Natural killer cell (primary cell): ENCODE measurements at regions not wholly inside any gene's neighbourhood (a gene's known extent, or its start where the extent isn't known, plus 50 kb on each side); places are given as distances from the start of the nearest gene placed in this dataset.
"Not testable (repeated sequence)": the region's sequence is repeated elsewhere in the genome, so short reads cannot be mapped to it uniquely, and the experiment has no call there.

Source experiments
- ATAC-seq, 3 donors: fragments of 150-1000 bp in 2 of 3; fragments of 200-7000 bp in 1 of 3; cut with Tn5 transposase; 1 replicate in 1 of 3; 2 replicates in 2 of 3; pipeline ENCODE4 v1.10.0; 2021; ENCODE audit warnings: mild to moderate bottlenecking in 2 of 3, moderate library complexity in 2 of 3
- DNase-seq, 2 donors: peaks; one replicate each; pipeline versions ENCODE4 v3.0.0 to v3.0.0-alpha.2; 2013 to 2021; ENCODE audit warnings: mixed read lengths in 1 of 2
- H3K27ac ChIP-seq: one replicate; pipeline ENCODE4 v1.5.1; 2013; ENCODE audit warnings: mild to moderate bottlenecking, low read length
- H3K27me3 ChIP-seq: one replicate; pipeline ENCODE4 v1.6.1; 2013; ENCODE audit warnings: low read length; ENCODE audit not compliant: control insufficient read depth, insufficient read depth
- H3K36me3 ChIP-seq: one replicate; pipeline ENCODE4 v1.6.1; 2013; ENCODE audit warnings: low read length; ENCODE audit not compliant: control insufficient read depth, insufficient read depth
- H3K4me1 ChIP-seq: one replicate; pipeline ENCODE4 v1.6.1; 2013; ENCODE audit warnings: low read length; ENCODE audit not compliant: control insufficient read depth, insufficient read depth
- H3K4me3 ChIP-seq: one replicate; pipeline ENCODE4 v1.5.1; 2013; ENCODE audit warnings: low read length
- H3K9me3 ChIP-seq: one replicate; pipeline ENCODE4 v1.6.1; 2013; ENCODE audit warnings: low read length; ENCODE audit not compliant: control insufficient read depth, insufficient read depth
- H3K27ac Mint-ChIP-seq, 2 donors: one replicate each; pipeline ENCODE4 v1.8.0; 2022; ENCODE audit warnings: mild to moderate bottlenecking in 2 of 2, mixed read lengths in 2 of 2, moderate library complexity in 1 of 2
- H3K27me3 Mint-ChIP-seq, 2 donors: one replicate each; pipeline ENCODE4 v1.8.0; 2022; ENCODE audit warnings: low read depth in 2 of 2, mixed read lengths in 2 of 2
- H3K36me3 Mint-ChIP-seq: one replicate; pipeline ENCODE4 v1.8.0; 2022; ENCODE audit warnings: mixed read lengths
- H3K4me1 Mint-ChIP-seq, 2 donors: one replicate each; pipeline ENCODE4 v1.8.0; 2022; ENCODE audit warnings: mixed read lengths in 2 of 2
- H3K4me3 Mint-ChIP-seq: one replicate; pipeline ENCODE4 v1.8.0; 2022; ENCODE audit warnings: mild to moderate bottlenecking, moderate library complexity, mixed read lengths
- H3K9me3 Mint-ChIP-seq, 2 donors: one replicate each; pipeline ENCODE4 v1.8.0; 2022; ENCODE audit warnings: mixed read lengths in 2 of 2
- WGBS: methylation state at CpG from one replicate; pipeline ENCODE4 v1.1.7; 2013; ENCODE audit warnings: missing lambda C conversion rate; ENCODE audit not compliant: insufficient coverage; 5-methylcytosine and 5-hydroxymethylcytosine counted together
- intact Hi-C: fragments of 100-400 bp; cut with micrococcal nuclease; formaldehyde crosslinking; loops from one replicate; pipeline ENCODE4 v1.14.2; 2022

GRCh38 chr1:149728598-149728997, 53.9 kb upstream of the FCGR1A start:
- H3K27me3 ChIP-seq, DNase-seq, H3K4me1 ChIP-seq, intact Hi-C loops, H3K36me3 Mint-ChIP-seq, H3K4me3 Mint-ChIP-seq, H3K27me3 Mint-ChIP-seq, ATAC-seq, H3K27ac ChIP-seq, H3K9me3 Mint-ChIP-seq, H3K9me3 ChIP-seq, H3K27ac Mint-ChIP-seq, H3K4me1 Mint-ChIP-seq, H3K4me3 ChIP-seq, H3K36me3 ChIP-seq: not testable (repeated sequence)
- no CpG with 5 or more reads among the region's 3 CpGs for WGBS
